ENCODE measurements at regions not wholly inside any gene's neighbourhood (a gene's known extent, or its start where the extent isn't known, plus 50 kb on each side); places are given as distances from the start of the nearest gene placed in this dataset.
"Not testable (repeated sequence)": the region's sequence is repeated elsewhere in the genome, so short reads cannot be mapped to it uniquely, and the experiment has no call there.

DNA sequence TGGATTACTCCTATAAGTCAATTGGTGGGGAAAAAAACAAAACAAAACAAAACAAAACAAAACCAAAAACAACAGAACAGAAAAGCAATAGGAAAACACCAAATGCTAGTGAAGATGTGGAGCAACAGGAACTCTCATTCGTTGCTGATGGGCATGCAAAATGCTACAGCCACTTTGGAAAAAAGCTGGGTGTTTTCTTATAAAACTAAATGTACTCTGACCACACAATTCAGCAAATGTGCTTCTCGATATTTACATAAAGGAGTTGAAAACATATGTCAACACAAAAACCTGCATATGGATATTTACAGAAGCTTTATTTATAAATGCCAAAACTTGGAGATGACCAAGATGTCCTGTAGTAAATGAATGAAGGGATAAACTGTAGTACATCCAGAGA, 703.6 kb upstream of the FAM241A start:
- DNase-seq: no peak

DNA sequence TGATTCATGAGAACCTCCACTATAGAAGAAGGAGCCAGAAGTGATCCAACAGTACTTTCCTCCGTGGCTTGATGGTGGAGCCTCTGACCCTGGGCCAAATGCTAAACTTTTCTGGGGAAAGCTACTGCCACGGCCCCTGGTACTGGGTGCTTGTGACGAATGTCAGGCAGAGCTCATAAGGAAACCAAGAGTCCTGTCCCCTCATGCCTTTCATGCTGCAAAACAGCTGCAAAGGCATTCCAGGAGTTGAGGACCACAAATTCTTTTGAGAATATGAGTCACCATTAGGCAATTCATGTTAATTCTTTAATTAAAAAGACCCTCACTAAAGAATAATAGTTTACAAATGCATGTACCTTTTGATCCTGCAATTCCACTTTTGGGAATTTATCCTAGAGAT, 700.4 kb upstream of the FAM241A start:
- not testable (repeated sequence) for DNase-seq

DNA sequence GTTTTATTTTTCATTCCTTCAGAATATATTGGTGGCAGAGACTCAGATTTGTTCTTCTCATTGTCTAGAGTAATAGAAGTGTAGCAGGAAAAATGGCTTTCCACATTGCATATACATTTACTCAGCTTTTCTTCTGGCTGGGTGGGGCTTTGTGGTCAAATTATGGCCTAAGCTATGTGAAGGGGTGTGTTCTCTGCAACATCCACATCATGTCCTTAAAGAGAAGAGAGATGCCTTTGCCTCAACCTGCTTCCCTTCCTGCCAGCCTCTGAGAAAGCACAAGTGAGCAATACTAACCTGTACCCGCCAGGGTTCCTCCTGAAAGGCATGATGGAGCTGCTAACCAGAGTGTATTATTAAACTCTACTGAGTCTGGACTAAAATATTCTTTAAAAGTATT, 695.6 kb upstream of the FAM241A start:
- no peak for DNase-seq

DNA sequence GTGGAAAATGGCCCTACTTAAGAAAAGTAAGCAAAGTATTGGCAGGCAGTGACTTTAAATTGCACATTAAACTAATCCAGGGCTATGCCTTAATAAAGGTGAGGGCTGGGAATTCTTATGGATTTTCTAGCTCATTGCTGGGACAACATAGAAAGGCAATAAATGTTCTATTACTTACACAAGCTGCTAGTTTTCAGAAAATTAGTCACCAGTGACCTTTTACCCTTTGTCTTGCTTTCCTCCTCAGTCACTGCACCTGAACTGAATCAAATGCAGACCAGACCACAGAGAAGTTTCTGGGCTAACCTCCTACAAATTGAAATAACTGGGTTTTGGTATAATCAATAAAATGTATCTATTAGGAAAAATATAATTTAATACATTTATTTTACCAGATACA, 694.4 kb upstream of the FAM241A start:
- no peak for DNase-seq

DNA sequence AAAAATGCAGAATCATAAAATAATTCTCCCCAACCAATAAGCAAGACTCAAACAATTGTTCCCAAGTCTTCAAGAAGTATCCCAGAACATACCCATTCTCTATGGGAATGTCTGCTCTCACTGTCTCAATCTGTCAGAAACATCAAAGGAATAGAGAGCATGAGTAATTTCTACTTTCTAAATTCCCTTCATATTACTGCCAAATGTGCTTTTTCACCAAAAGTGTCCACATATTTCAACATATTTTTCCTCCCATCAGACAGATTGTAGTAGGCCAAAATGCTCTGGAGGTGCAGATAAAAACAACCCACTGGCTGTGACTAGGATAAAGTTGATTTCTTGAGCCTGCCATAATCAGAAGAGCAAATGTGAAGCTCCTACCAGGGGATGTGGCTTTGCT, 692.0 kb upstream of the FAM241A start:
- DNase-seq: no peak

DNA sequence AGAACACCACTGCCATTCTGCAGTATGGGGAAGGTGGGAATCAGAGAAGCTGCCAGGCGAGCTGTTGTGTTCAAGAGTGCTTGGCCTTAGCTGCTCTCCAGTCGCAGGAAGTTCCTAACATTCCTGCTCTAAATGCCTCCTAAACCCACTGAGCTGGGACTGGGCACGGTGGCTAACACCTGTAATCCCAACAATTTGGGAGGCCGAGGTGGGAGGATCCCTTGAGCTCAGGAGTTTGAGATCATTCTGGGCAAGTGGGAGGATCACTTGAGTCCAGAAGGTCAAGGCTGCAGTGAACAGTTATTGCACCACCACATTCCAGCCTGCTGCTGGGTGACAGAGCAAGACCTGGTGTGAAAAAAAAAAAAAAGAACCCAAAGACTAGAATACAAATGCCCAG, 690.3 kb upstream of the FAM241A start:
- no peak for DNase-seq

DNA sequence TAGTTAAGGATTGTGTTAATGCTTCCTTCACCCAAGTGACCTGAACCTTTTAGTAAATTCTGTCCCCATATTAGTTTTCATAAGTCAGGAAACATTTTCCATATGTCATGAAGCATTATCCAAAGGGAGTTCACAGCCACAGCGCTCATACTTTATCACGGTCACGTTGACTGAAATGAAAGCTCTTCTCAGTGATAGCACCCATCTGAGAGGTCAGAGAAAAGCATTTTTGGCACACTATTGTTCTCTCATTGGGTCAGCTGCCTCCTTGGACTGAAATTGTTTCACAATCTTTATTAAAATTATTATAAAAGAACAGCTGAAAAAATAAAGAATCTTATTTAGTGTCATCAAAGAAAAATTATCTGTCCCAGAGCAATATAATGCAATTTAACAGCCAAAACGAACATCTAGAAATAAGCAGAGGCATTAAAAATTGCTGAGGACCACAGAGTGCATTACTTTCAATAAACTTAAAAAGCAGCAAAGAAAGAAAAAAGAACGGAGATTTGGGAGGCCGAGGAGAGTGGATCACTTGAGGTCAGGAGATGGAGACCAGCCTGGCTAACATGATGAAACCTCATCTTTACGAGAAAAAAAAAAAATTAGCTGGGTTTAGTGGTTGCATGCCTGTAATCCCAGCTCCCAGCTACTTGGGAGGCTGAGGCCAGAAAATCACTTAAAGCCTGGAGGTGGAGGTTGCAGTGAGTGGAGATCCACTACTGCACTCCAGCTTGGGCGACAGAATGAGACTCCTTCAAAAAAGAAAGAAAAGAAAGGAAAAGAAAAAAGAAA, 680.8 kb upstream of the FAM241A start:
- no peak for DNase-seq

DNA sequence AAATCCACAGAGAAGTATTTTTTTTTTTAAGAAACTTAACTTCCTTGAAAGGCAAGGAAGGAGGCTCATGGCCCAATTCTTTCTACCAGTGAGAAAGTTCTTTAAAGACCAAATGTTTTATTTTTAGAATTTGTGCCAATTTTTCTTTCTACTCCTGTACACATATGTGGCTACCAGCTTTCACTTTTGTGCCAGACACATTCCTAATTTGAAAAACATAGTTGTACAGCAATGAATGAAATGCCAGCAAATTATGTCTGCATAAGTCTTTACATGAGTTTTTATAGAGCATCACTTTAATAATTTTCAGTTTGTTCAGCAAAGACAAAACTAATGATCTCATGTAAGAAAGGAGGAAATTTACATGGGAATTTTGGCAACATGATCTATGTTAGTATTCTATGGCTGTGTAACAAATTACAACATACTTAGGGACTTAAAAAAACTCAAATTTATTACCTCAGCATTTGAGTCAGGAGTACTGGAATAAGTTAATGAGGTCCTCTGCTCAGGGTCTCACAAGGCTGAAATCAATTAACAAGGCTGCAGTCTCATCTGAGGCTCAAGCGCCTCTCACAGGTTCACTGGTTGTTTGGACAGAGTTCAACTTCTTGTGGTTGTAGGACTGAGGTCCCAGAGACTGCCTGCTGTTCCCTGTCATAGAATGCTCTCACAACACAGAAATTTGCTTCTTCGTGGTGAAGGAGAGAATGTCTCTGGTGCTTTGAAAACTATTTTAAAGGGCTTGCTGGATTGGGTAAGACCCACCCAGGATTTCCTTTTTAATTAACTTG, 678.2 kb upstream of the FAM241A start:
- DNase-seq: no peak

DNA sequence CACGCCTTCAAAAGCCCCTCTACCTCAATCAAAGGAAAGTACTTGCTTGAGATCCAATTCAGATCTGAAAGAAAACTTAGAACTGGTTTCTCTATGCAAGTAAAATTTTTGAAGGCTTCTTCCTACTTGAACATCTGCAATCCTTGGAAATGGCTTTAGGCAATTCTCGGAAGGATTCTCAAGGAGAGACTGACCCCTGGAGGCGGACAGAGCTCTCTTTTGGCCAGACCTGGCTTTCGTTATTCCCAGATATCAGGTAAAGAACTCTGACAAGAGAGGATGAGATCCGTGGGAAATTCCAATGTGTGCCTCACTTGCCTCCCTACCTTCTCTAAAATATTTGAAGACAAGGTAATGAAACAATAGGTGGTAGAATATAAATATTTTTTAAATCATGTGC, 670.3 kb upstream of the FAM241A start:
- DNase-seq: no peak

DNA sequence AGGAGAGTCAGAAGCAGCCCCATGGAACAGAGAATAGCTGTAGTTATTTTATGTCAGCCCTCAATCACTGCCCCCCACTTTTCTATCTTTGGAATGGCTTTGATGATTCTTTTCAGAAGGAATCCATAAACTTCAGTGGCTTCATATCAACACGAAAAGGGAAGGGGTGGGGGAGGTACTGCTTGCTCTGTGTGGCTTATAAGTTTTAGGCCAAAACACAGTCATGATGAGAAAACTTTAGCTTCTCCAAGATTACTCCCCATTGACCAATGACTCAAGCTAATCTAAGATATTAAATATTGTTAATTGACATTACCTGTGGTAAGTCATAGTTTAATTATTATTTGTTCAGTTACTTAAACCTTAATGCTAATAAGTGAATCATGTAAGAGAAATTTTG, 669.6 kb upstream of the FAM241A start:
- no peak for DNase-seq

DNA sequence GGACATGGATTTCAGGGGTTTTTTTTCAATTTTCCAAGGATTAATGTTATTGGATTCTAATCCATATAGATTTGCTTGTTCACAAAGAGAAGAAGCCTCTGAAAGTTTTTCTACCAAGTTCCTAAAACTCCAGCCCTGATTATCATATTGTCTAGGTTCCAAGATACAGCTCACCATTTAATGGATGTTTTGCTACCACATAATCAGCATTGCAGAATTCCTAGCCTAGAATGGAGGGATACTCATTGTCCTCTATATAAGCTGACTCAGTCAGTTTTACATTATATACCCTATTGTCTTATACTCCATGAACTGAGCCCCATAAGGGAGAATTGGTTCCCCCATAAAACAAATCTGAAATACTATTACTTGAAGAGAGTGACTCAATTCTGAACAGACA, 664.7 kb upstream of the FAM241A start:
- no peak for DNase-seq

DNA sequence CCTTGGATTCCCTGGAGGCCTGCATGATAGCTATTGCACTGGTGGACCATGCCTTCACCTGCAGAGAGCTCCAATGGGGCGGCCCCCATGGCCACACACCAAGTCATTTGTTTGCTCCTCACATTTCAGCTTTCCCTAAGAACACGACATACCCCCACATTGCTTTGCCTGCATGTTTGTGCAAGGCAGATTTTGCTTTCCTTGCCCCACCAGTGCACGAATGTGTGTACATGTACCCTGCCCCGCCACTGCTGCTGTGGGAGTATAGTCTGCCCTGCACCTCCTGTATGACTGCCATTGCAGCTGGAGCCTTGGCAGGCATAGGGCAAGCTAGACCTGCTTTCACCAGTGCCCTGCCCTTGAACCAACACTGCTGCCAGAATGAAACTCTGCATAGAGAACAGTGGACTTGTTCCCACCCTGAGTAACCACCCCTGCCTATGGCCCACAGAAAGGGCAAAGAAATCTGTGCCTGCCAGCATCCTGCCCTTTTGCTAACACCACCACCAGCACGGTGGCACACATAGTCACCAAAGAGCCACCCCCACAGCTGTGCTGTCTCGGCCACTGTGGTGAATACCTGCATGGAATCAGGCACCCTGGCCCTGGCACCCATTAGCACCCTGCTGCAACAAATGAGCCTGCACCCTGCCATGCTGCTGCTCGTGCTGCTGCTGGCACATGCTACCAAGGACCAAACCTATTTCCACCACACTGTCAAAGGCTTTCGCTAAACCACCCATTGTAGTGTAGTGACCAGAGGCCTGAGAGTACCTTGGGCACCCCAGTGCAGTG, 661.7 kb upstream of the FAM241A start:
- DNase-seq: no peak

DNA sequence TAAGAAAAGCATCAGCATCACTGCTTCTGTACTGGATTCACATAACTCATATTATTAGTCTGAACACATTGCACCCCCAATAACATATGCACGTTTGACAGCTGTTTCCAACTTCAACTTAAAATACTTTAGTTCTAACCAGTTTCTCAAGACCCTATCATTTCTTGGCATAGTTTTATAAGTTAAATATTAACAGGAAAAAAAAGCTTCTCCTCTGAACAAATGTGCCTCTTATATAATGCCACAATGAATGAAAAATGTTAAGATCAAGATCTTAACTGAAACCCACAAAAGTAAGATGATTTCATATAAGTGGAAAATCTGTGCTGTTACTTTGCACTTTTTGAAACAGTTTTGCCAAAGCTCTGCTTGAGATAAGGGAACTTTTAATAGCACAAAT, 652.8 kb upstream of the FAM241A start:
- DNase-seq: no peak

DNA sequence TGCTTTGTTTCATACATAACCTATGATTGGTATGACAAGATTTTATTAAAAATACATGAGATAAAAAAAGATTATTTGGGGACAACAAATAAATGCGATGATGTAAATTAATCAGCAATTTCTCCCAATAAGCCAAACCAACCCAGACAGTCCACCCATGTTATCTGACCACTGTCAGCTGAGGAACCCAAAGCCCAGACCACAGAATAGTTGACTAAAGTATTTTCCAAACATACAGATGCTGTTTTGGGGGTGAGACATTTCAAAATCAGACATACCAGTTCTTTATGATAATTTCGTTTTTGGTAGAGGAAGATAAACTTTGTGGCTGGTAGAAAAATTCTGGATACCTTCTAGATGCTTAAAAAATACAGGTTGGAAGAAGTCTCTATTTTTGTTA, 650.8 kb upstream of the FAM241A start:
- no peak for DNase-seq

DNA sequence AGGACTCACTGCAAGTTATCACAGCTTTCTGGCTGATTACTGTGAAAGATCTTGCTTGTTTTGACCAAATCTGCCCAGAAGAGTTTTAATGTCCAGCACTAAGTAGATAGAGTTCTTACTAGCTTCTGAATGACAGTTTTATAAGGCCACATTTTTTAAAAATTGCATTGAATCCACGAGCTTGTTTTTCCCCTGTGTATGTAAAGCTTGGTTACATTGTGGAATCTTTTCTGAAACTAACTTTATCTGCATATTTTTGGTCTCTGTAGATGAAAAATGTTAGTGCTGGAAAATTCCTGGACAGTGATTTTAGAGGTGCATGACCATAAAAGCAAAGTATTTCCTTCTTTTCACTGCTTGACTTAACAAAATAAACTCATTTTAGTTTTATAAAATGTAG, 650.3 kb upstream of the FAM241A start:
- DNase-seq: no peak

DNA sequence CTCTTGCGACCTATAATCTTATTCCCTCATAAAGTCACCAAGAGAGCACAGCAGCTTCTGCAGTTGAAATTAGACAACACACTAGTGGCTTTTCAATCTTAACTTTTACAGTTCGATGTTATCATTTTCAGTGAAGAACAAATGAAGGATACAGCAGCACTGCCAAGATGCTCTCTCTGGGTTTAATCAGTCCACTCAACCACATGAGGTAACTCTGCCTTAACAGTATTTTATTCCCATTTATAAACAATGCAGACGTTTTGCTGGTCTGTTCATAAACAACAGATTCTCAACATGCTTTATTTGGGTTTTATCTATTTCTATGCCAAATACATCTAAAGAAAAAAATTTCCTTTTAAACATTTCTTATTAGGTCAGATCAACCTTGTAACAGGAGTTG, 646.0 kb upstream of the FAM241A start:
- no peak for DNase-seq

DNA sequence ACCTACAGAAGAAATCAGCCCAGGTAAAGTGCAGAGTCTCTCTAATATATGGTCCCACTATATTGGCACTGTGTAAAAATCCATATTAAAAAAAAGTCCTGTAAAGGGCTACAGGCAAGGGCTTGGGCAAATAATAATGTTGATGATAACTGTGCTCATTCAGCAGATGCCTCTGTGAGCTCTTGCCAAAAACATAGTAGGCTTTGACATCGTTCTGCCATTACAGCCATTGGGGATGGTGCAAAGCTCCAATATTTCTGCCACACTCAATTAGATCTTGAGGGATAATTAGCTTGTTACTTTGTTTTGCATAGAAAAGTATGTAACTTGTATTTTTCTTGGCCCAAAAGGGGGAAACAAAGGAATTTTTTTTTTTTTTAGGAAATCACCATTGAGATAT, 645.5 kb upstream of the FAM241A start:
- DNase-seq: no peak

DNA sequence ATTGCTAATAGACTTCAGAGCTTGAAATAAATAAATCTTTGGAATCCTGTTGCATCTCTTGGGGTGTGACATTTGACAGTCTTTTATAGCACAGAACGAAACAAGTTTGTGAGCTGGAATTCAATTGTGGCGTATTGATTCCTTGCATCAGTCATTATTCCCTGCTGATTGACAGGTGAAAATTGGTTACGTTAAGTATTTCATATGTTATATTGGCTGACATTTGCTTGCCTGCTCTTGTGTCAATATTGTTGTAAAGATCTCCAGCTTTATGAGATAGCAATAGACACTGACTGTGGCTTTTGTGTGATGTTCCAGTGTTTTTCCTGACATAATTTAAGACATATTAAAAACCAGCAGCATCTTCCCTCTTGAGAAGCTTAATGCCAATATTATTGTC, 644.4 kb upstream of the FAM241A start:
- no peak for DNase-seq

DNA sequence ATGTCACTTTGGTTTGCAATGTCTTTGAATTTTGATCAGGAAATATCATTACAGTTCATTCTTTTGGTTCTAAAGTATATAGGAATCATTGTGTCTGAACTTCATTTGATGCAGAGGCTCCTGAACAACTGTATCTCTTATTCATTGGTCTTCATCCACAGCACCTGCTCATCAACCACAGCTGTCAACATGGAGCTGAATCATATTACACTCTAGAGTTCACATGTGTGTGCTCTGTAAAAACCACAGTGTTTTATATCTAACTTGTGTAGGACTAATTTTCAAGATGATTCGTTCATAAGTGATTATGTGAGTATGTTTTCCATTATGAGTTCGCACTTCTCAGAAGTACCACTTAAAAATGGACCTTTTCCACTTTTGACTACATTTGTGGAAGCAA, 643.3 kb upstream of the FAM241A start:
- DNase-seq: no peak

DNA sequence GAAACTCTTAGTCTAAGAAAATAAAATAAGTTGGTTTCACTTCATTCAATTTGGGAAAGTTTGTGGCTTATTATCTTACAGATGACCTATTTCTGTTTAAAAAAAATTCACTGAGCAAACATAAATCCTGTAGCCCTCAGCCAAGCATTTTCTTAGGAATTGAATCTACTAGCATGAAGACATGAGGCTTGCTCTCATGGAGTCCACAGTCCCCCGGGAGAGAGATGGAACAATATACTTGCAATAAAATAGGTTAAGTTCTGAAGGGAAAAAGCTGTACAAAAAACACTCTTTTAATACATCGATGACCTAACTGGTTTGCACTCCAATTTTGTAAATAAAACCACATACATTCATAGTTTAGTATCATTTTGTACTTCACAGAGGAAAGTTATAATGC, 642.6 kb upstream of the FAM241A start:
- no peak for DNase-seq

DNA sequence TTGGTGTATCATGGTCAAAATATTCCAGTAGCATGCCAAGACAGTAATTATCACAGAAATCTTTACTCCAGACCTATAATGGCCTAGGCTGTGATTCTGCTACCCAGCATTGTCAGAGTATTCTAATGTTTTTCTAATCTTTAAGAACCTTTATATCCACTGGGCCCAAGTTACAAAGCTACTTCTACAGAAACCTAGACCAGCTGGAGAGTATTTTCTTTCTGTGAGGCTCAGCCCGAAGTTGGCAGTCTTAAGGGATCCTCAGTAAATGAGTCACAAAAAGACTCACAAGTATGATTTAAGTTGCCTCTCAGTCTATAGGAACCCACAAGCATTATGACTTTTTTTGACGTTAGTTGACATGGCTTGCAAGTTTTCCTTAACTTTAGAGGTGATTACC, 638.5 kb upstream of the FAM241A start:
- no peak for DNase-seq

DNA sequence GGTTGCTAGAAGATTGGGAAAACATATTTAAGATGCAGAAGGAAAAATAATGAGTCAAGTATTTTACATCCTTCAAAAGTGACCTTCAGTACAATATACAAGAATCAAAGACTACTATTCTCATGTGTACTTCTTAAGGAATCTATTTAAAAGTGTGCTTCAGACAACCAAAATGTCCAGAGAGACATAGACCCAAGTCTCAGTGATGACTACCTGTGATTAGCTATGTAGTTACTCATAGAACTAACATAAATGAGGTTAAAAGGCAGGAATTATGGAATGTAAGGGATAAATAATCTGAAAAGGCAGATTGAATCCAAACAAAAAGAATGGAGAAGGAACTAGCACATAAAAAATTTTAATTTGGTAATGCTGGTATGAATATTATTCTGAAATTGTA, 634.7 kb upstream of the FAM241A start:
- no peak for DNase-seq

DNA sequence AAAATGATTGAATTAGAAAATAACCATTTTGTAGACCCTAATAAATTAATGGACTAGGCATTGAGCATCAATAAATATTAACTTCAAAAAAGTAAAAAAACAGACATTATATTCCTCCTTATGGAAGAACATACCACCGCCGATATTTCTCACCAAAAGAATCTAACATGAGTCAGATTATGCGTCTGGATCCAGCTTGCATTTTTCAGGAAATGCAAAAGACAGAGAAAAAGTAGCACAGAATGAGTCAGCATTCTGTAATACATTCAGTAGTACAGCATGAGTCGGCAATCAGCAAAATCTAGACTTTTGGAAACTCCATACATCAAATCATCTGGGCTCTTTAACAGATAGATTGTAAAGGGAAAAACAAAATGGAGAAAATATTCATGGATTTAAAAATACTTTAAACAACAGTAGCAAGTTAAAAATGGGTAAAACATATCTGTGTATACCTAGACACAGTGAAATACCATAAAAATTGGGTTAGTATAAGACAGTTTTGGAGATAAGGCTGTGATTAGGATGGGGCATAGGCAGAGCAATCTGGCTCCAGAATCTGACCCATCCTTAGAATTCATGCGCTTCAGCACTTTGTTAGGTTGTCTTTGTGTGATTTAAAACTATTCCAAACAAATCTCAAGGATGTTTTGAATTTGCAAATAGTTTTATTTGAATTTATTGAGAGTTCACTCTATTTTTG, 633.0 kb upstream of the FAM241A start:
- no peak for DNase-seq

Data from activated T-cell treated with anti-CD3 and anti-CD28 coated beads for 4 hours (primary cell).